HG03469 (cell line): ENCODE measurements at regions not wholly inside any gene's neighbourhood (a gene's known extent, or its start where the extent isn't known, plus 50 kb on each side); places are given as distances from the start of the nearest gene placed in this dataset.
A peak's percentile ranks its signal among the peaks of the same experiment; 100 is the strongest.

Experiments
- ATAC-seq: cut with Tn5 transposase; IDR thresholded peaks from one replicate; pipeline ENCODE4 v1.9.1; 2021; ENCODE audit warnings: mild to moderate bottlenecking, moderate library complexity, moderate number of reproducible peaks; ENCODE audit not compliant: unreplicated experiment

DNA sequence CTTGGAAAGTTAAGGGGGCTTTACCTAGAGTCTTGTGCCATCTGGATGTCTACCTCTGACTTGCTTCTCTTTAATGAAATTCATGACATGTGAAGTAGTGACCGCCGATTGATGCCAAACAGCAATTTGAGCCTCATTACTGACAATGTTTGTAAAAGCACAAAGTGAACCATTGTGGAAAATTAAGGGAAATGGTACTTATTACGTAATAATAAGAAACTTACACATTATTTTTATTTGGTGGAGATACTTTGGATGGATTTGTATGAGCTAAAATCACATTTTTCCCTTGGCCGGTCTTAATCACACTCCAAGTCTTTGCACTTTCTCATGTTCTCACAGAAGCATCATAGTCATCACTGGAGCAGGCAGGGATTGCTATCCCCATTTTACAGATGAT, 265.1 kb upstream of the KLF6 start:
- no peak for ATAC-seq

DNA sequence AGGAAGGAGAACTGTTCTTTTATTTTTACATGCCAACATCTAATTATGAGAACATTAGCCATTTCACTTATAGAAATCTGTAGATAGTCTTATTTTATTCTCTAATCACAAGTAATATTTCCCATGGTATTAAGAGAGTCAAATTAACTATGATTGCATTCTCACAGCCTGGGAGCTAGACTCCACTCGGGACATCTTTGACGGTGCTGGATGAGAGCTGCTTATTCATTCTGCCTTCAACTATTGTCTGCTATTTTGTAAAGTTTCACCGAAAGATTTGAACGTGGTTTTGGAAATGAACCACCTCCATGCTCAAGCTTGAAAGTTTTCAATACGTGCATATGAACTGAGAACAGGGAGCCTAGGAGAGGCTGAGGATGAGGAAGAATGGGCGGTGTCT, 264.3 kb upstream of the KLF6 start:
- ATAC-seq, result no peak

DNA sequence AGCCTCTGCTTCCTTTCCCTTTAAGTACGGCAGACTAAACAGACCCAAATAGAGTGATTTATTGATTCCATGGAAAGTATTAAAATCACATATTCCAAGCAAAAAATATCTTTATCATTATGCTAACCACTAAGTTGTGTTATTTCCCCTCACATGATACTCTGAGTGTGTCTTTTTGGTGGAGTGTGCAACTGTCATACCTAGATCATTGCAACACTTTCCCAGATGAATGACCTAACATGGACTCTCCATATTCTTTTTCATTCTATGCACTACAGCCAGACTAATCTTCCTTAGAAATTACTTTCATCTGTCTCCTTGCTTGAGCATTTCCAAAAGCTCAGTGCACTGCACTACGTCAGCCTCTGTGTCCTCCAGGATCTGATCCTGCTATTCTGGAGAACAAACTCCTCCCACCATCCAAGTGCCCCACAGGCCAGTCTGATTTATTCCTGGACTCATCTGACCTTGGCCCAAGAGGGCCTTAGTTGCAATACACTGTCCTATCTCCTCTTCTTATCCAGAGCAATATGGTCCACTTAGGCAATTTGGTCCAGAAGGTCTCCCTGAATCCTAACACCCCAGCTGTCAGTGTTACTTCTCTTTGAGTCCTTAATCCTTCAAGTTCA, 263.3 kb upstream of the KLF6 start:
- ATAC-seq, result no peak

DNA sequence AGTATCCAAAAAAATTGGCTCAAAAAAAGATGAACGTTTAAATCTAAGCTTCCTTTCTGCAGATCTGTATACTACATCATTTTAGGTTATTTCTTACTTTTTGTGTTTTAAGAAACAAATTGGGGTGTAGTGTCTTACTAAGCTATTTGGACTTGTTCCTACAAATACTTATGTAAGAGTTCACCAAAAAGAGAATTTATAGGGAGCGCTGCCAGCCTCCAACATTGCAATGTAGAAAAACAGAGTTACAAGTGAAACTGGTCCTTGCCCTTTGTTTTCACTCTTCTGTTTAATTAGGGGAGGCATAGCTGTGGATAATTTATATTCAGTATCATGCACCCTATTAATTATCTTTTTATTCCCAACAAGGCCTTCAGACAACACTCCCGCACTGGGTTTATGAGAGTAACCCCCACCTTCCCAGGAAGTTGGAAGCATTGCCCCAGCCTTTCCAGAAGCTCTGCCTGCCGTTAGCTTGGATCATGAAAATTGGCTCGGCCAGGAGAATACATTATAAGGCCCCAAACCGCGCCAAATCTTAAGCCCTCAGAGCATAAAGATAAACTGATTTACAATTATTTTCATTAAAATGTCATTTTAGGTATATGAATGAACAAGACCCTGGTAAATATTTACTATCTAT, 261.8 kb upstream of the KLF6 start:
- no peak for ATAC-seq

DNA sequence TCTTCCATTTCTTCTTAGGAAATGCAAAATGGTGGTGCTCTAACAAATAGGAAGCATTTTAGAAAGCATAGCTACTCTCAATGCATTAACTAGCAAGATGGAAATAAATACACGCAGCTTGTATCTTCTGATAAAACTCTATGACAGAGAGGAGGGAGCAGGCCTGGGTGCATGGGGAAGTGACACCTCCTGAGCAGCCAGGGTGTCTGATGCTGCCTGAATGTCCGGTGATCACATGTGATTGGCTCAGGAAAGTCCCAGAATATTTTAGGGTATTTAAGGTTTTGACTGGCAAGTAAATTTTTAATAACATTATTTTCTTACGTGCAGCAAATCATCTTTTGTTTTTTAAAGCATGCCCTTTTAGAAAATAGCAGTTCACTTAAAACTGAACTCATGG, 261.0 kb upstream of the KLF6 start:
- ATAC-seq, result no peak

DNA sequence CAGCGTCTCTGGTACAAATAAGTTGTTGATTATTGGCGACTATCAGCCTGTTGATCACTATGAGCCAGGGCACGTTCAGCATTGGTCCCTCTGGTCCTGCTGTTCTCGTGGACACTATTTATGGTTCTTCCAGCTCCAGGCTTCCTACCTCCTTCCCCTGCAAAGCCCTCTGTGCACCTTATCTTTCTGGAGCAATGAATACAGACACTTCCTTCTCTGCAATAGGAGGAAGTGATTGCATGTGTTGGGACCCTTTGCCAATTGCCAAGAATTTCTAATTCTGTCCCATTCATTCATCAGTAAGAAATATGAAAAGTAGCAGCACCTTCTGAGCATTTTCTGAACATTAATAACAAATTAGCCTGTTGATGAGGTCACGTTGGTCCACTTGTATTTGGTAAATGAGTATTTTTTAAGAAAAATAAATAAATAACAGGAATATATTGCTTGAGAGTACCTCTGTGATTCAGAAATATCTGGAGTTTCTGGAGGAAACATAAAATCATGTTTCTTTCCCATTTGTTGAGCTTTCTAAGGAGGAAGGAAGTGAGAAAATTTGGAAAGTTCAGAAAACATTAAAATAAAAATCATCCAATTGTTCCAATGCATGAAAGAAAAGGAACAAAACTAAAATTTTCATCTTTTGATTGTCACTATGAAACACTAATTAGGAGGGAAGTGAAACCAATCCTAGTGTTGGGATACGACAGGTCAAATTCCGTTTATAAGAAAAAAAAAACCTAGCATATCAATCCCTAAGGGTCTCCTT, 259.1 kb upstream of the KLF6 start:
- ATAC-seq, result no peak

DNA sequence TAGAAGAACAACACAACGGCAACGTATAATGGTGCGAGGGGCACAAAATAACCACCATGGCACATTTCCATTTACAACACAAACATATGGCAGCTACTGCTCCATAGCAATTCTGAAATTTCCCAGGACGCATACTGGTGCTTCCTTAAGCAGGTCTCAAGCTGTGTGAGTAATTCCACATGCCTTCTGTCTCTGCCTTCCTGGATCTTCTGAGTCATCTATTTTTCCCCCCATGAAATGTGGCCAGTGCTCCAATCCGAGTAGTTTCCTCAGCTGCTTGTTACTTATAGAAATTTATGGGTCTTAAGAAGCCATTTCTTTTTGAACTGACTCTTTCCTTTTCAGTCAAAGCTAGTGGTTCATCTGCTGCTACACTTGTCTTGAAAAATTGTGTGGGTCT, 256.6 kb upstream of the KLF6 start:
- ATAC-seq, result no peak

DNA sequence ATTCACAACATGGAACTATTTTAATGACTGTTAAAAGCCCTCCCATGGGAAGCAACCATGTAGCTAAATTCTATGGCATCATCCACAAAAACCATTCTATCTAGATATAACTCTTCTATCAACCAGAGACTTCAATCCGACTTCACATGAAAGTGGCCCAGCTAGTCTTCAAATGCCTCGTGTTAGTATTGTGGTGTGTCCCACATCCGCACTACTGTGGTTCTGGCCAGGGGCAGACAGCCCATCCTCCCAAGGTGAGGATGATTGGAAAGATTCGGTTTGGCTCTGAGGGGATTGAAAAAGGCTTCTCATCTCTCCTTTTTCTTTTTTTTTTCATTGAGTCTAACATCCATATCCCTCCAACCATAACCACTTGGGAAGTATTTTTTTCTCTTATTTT, 253.0 kb upstream of the KLF6 start:
- no peak for ATAC-seq

DNA sequence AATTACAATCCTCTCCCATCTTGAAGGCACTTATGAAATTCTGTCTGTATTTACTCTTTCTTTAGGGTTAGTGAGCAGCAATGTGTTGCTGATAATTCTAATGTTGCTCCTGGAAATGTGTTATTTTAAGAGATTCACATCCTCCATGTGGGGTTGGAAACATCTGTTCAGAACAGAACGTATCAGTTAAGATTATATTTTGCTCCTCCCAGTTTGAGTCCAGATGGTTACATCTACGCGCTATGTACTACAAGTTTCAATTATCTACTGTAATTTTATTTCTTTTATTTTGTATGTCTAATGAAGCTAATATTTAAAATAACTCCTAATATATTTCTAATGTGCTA, 250.6 kb upstream of the KLF6 start:
- ATAC-seq, result no peak

DNA sequence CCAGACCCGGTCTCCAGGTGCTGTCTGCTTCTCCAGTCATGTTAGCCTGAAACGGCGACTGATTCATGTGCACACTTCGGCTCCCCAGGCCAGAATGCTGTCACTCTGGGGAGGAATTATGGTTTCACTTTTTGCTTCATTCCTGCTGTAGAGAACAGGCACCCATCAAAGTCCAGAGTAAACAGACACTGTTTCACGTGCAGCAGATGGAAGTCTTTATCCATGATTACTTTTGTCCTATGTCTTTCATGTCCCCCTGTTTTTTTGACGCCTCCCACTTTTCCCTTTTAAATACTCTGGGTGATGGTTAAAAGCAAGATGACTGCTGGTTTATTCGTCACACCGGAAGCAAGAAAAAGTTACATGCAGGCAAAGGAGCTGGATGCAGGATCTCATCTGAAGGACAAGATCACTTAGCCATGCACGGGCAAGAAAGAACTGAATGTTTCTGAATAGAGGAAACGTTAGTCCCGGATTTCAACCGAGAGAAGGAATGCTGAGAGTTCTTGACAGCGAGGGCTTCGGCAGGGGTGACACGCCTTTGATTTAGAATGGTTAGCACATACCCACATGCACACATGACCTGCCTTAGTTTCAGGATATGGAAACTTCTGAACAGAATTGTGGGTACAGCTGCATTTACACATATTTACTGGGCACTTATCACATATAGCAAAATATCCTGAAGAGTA, 250.0 kb upstream of the KLF6 start:
- no peak for ATAC-seq

DNA sequence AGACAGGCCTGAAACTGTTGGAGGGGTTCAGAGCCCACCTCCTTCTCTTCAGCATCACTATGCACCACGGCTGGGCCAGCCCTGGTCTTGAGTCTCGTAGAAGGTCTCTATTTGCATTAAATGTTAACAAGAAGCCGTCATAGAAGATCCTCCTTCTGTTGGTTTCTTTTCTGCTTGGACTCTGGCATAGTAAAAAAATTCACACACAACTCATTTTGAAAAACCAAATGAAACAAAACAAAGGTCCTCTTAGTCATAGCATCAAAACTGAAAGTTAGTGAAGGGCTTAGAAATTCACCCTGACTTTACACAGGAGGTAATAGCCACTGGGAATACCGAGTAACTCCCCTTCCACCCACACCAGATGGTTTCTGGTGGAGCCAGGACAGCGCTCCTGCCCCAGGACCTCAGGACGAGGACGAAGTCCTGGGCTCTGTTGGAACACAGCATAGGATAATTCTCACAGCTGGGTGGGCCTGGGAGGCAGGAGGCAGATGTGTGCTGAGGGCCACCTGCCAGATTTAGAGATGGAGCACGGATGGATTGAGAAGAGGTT, 248.4 kb upstream of the KLF6 start:
- peak; percentile 80 for ATAC-seq

DNA sequence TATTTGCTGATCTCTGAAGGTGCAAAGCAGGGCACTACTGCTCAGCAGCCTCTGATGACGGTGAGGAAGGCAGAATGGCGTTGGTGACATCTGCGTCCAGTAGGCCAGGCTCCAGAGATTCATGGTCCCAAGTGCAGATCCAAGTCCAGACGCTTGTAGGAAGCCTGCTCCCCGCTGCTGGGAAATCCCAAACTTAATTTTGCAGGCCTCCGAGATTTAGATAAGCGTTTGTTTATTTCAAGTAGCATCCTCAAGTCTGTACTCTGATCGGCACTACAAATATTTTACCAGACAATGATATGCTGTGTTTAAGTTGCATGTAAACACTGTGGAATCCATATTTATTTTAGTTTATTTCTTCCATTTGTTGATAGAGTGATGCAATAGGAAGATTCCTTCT, 244.9 kb upstream of the KLF6 start:
- no peak for ATAC-seq

DNA sequence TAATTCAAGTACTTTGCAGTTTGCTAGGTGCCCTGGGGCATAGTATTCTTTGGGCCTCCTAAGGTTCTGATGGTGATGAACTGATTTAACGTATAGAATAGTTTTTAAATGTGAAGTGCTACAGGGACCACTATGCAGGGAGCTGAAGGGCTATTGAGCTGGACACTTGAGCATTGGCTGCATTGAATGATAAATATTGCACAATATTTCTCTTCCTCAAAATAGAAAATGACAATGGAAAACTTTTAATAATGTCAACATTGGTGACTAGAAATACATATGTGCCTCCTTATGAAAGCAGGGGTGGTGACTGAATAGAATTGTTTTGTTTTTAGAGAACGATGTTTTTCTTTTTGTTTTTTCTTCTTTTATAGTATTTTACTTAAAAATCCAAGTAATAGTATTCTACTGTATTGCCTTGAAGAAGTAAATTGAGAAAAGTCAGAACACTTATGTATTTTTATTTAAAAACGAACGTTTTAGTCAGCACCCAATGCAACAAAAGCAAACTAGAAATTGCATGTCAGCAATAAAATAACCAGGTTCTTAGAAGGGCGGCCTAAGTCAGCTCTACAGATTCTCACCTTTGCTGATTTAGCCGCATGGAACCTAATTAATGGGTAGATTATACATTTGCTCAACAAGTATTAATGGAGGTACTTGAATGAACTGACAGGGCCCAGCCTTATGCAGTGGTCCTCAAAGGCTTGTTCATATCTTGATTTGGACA, 244.0 kb upstream of the KLF6 start:
- no peak for ATAC-seq

DNA sequence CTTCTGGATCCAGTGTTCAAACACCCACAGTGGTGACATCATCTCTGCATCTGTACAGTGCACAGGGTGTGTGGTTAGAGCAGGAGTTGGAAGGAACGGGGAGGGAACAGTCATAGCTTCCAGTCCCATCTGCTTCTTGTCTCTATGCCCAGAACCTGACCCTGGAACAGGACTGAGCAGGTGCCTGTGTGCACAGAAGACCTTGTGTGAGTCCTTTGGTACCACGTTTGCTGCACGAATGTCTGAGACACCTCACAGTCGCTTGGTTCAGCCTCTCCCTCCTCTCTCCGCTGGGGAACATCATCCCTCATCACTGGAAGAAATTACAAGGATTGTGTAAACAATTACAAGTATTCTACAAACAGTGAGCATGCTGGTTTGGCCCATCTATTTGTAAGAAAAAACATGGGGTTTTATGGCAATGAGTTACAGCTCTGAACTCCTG, 243.0 kb upstream of the KLF6 start:
- no peak for ATAC-seq

DNA sequence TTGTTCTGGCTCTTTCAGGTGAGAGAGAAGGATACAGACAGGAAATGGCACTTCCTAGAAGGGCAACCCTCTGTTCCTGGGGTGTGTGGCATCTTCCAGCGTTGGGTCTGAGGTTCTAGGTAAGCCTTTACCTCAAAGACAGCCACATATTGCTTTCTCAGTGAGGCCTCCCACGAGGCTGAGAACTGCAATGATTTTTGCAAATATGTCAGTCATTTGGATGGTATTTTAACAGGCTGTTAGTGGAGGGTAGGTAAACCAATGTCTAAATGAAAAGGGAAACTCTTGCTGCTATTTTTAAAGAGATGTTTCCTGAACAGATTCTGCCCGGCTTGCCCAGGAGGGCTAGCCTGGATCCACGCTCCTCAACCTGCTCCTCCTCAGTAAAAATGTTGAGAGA, 240.3 kb upstream of the KLF6 start:
- no peak for ATAC-seq

DNA sequence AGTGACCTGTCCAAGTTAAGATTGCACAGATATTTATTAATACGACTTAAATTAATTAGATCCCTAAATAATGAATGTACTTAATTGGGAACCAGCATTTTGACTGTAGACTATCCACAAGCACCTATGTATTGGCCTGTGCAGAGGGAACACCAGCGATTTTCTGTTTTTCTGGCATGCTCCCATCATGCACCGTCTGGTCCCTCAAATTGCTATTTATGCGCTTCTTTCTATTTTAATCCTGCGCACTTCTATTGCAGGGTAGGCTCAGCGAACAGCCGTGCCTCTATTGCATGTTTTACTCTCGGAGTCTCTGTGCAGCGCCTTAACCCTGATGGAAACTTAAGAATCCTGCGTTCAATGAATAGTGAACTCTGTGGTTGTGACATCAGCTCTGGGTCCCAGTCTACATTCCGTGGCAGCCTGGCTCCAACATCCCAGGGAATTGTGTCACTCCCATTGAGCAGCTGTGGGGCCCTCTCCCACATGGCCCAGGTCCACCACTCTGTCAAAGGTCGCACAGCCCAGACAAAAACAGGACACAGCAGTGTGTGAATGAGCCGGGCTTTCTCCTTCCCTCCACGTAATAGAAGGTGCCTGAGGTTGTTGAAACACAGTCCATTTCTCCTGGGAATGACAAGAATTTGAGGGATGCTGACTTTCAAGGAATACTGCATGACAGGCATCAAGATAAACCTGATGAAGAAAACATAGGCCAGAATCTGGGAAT, 239.7 kb upstream of the KLF6 start:
- no peak for ATAC-seq

DNA sequence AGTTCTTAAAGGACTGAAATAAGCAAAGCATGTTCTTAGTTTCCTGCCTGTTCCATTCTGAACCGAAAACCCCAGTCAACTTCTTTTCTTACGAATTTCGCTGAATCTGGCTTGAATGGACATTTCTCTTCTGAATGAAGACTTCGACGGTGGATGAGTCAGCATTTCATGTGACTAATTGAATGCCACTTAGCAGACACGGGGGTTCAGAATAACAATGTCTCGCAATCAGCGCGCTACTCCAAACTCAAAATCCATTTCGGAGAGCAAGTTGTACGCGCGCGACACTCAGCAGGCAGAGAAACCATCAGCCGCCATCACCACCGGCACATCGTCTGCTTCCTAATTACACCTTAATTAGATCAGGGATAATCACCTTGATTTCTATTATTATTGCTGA, 239.0 kb upstream of the KLF6 start:
- no peak for ATAC-seq

DNA sequence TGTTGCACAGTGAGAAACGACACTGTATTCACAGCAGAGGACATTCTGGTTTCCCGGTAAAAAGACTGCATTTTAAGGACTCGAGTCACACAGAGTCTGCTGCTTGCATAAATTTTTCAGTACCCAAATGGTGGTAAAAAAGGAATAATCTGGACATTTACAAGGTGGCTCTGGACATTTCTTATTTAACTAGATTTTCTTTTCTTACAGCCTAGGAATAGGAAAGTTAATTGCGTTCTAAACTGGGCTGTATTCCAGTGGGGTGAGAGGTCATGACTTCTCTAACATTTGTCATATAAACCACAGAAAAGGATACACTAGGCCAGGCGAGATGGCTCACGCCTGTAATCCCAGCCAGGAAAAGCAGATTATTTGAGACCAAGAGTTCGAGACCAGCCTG, 237.5 kb upstream of the KLF6 start:
- ATAC-seq, result no peak

DNA sequence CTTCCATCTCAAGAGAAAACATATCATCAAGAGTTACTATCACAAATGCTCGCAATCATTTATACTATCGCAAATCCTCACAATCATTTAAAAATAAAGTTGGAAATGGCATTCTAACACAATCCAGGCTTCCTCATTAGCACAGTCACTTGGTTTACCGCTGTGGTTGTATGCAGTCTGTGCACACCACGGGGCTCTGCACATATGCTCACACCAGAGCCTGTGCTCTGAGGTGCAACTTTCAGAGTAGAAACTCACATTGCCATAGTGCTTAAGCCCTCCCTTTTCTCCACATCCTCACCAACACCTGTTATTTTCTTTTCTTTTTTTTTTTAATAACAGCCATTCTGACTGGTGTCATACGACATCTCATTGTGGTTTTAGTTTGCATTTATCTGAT, 235.6 kb upstream of the KLF6 start:
- no peak for ATAC-seq

DNA sequence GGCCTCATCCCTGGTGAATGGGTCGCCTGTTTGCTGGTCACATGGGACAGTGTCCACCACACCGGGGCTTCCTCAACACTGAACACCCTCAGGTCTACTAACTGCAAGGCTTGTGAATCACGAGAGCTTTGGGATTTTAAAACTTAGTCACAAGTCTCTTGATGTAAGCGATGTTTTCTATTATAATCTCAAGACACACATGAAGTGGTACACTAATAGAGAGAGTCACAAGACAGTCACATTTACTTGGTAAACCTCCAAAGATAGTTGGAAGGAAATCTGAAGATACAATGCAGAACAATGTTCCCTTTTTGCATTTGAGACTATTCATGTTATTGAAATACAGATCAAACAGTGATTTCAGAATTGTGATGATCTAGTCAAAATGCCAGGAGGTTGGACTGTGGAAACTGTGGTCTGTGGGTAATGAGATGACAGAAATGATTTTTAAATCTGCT, 233.1 kb upstream of the KLF6 start:
- ATAC-seq, result no peak
